GM18907 (cell line): ENCODE measurements at regions not wholly inside any gene's neighbourhood (a gene's known extent, or its start where the extent isn't known, plus 50 kb on each side); places are given as distances from the start of the nearest gene placed in this dataset.
A peak's percentile ranks its signal among the peaks of the same experiment; 100 is the strongest.
"Not testable (repeated sequence)": the region's sequence is repeated elsewhere in the genome, so short reads cannot be mapped to it uniquely, and the experiment has no call there.

Source experiments
- ATAC-seq: cut with Tn5 transposase; IDR thresholded peaks from one replicate; pipeline ENCODE4 v1.9.1; 2021; ENCODE audit warnings: mild to moderate bottlenecking, moderate library complexity; ENCODE audit not compliant: unreplicated experiment

GRCh38 chr7:113320419-113320818, 202.1 kb upstream of the SMIM30 start:
- no peak for ATAC-seq

- no peak for ATAC-seq
Observed at GRCh38 chr7:113314594-113314993, 196.2 kb upstream of the SMIM30 start.

GRCh38 chr7:113308399-113308798, 190.0 kb upstream of the SMIM30 start:
- no peak for ATAC-seq

- no peak for ATAC-seq
Observed at GRCh38 chr7:113307147-113307546, 188.8 kb upstream of the SMIM30 start.

GRCh38 chr7:113306302-113306701, 187.9 kb upstream of the SMIM30 start:
- no peak for ATAC-seq

GRCh38 chr7:113304104-113304503, 185.8 kb upstream of the SMIM30 start:
- ATAC-seq: peak; percentile 63

GRCh38 chr7:113303388-113303787, 185.0 kb upstream of the SMIM30 start:
- ATAC-seq: not testable (repeated sequence)

GRCh38 chr7:113301983-113302382, 183.6 kb upstream of the SMIM30 start:
- ATAC-seq: no peak

- no peak for ATAC-seq
Observed at GRCh38 chr7:113301141-113301540, 182.8 kb upstream of the SMIM30 start.

- no peak for ATAC-seq
Observed at GRCh38 chr7:113299748-113300147, 181.4 kb upstream of the SMIM30 start.

GRCh38 chr7:113298501-113298900, 180.1 kb upstream of the SMIM30 start:
- ATAC-seq: no peak

- no peak for ATAC-seq
Observed at GRCh38 chr7:113294750-113295149, 176.4 kb upstream of the SMIM30 start.

GRCh38 chr7:113292105-113292504, 173.8 kb upstream of the SMIM30 start:
- no peak for ATAC-seq

GRCh38 chr7:113291058-113291457, 172.7 kb upstream of the SMIM30 start:
- ATAC-seq: no peak

GRCh38 chr7:113289140-113289740, 170.9 kb upstream of the SMIM30 start:
- peak; percentile 85 for ATAC-seq

- no peak for ATAC-seq
Observed at GRCh38 chr7:113285411-113285810, 167.1 kb upstream of the SMIM30 start.

- no peak for ATAC-seq
Observed at GRCh38 chr7:113283861-113284260, 165.5 kb upstream of the SMIM30 start.

- ATAC-seq: no peak
Observed at GRCh38 chr7:113282875-113283274, 164.5 kb upstream of the SMIM30 start.

- no peak for ATAC-seq
Observed at GRCh38 chr7:113281223-113281622, 162.9 kb upstream of the SMIM30 start.

- no peak for ATAC-seq
Observed at GRCh38 chr7:113279256-113279655, 160.9 kb upstream of the SMIM30 start.

- no peak for ATAC-seq
Observed at GRCh38 chr7:113270790-113271189, 152.4 kb upstream of the SMIM30 start.

- not testable (repeated sequence) for ATAC-seq
Observed at GRCh38 chr7:113269592-113269991, 151.2 kb upstream of the SMIM30 start.

GRCh38 chr7:113268757-113269156, 150.4 kb upstream of the SMIM30 start:
- ATAC-seq: no peak
